ENCODE measurements at regions not wholly inside any gene's neighbourhood (a gene's known extent, or its start where the extent isn't known, plus 50 kb on each side); places are given as distances from the start of the nearest gene placed in this dataset.

GRCh38 chr7:152909683-152910544 lies 150.4 kb downstream of the ACTR3B start (continued):
- TF ChIP-seq ZSCAN30 (CRISPR knock-in tag; IDR thresholded peaks at IDR 0.05) (no peak), KLF16 (CRISPR knock-in tag; IDR thresholded peaks at IDR 0.05) (no peak; a peak in 1 of 4 replicates), GZF1 (CRISPR knock-in tag; IDR thresholded peaks at IDR 0.05) (no peak), ZSCAN21 (CRISPR knock-in tag; IDR thresholded peaks at IDR 0.05; ENCODE audit: borderline replicate concordance) (no peak), ZFP36 (IDR thresholded peaks at IDR 0.05; ENCODE audit: borderline replicate concordance, low read depth, low read length, partially characterized antibody) (no peak), U2AF2 (IDR thresholded peaks at IDR 0.05; ENCODE audit: low read depth, low read length) (no peak), KAT7 (CRISPR knock-in tag; IDR thresholded peaks at IDR 0.05; ENCODE audit: borderline replicate concordance) (no peak), ZNF7 (CRISPR knock-in tag; IDR thresholded peaks at IDR 0.05) (no peak), EP300 (IDR thresholded peaks at IDR 0.05; ENCODE audit: low read depth in 2 of 2, low read length in 2 of 2) (peak in 1 of 2 experiments; percentile 18; a peak in 1 of 4 replicates), EP300 (CRISPR knock-in tag; IDR thresholded peaks at IDR 0.05; ENCODE audit: borderline replicate concordance) (no peak), CHCHD3 (CRISPR knock-in tag; IDR thresholded peaks at IDR 0.05) (no peak), ZNF777 (CRISPR knock-in tag; IDR thresholded peaks at IDR 0.05) (no peak), TARDBP (CRISPR knock-in tag; IDR thresholded peaks at IDR 0.05) (no peak), CREBL2 (CRISPR knock-in tag; IDR thresholded peaks at IDR 0.05; ENCODE audit: borderline replicate concordance) (no peak), RORA (CRISPR knock-in tag; IDR thresholded peaks at IDR 0.05) (no peak), MYPOP (CRISPR knock-in tag; IDR thresholded peaks at IDR 0.05) (no peak), ZNF335 (CRISPR knock-in tag; IDR thresholded peaks at IDR 0.05) (no peak), ARHGAP35 (CRISPR knock-in tag; IDR thresholded peaks at IDR 0.05; ENCODE audit: borderline replicate concordance) (no peak), HES4 (CRISPR knock-in tag; IDR thresholded peaks at IDR 0.05; ENCODE audit: borderline replicate concordance) (no peak), HMGA1 (CRISPR knock-in tag; conservative IDR thresholded peaks at IDR 0.05) (no peak), ZNF549 (CRISPR knock-in tag; IDR thresholded peaks at IDR 0.05) (no peak), GLMP (CRISPR knock-in tag; IDR thresholded peaks at IDR 0.05; ENCODE audit: borderline replicate concordance) (no peak), HCFC1 (IDR thresholded peaks at IDR 0.05; ENCODE audit: low read depth, low read length) (no peak), SMYD3 (CRISPR knock-in tag; IDR thresholded peaks at IDR 0.05) (no peak), SKIL (CRISPR knock-in tag; IDR thresholded peaks at IDR 0.05; ENCODE audit: borderline replicate concordance) (no peak), PAWR (CRISPR knock-in tag; IDR thresholded peaks at IDR 0.05; ENCODE audit: borderline replicate concordance) (no peak), ZFP36L1 (CRISPR knock-in tag; IDR thresholded peaks at IDR 0.05) (no peak), HOXA5 (CRISPR knock-in tag; IDR thresholded peaks at IDR 0.05) (no peak)
